Rectal smooth muscle tissue (tissue), 1 donor: ENCODE measurements at regions not wholly inside any gene's neighbourhood (a gene's known extent, or its start where the extent isn't known, plus 50 kb on each side); places are given as distances from the start of the nearest gene placed in this dataset.
"Not testable (repeated sequence)": the region's sequence is repeated elsewhere in the genome, so short reads cannot be mapped to it uniquely, and the experiment has no call there.

Source experiments
- H3K27ac ChIP-seq: one replicate; pipeline ENCODE4 v1.7.0; 2013; ENCODE audit warnings: low read depth, low read length, inconsistent platforms
- H3K27me3 ChIP-seq: one replicate; pipeline ENCODE4 v1.7.0; 2013; ENCODE audit warnings: low read length; ENCODE audit not compliant: control insufficient read depth, insufficient read depth
- H3K36me3 ChIP-seq: one replicate; pipeline ENCODE4 v1.7.0; 2013; ENCODE audit warnings: low read length; ENCODE audit not compliant: control insufficient read depth, insufficient read depth
- H3K4me1 ChIP-seq: one replicate; pipeline ENCODE4 v1.7.0; 2013; ENCODE audit warnings: low read length; ENCODE audit not compliant: control insufficient read depth, insufficient read depth
- H3K4me3 ChIP-seq: one replicate; pipeline ENCODE4 v1.7.0; 2013; ENCODE audit warnings: low read length
- H3K9ac ChIP-seq: one replicate; pipeline ENCODE4 v1.7.0; 2013; ENCODE audit warnings: low read length

- no peaks in the 10 kb centered on the region for H3K27me3 ChIP-seq
- H3K4me3 ChIP-seq = no peak overlapping the region
- H3K27ac ChIP-seq = no peak overlapping the region
- H3K36me3 ChIP-seq = no peaks in the 10 kb centered on the region
- no peaks in the 10 kb centered on the region for H3K4me1 ChIP-seq
- no peak overlapping the region for H3K9ac ChIP-seq
Observed at GRCh38 chr21:28299946-28300345, 692.7 kb downstream of the LTN1 start.

- Histone ChIP-seq H3K27me3 (no peaks in the 10 kb centered on the region), H3K27ac (no peak overlapping the region), H3K4me3 (no peak overlapping the region), H3K36me3 (no peaks in the 10 kb centered on the region), H3K4me1 (no peaks in the 10 kb centered on the region), H3K9ac (no peak overlapping the region)
Observed at GRCh38 chr21:28298251-28298672, 694.4 kb downstream of the LTN1 start.

GRCh38 chr21:28294051-28294450 is 698.6 kb downstream of the LTN1 start:
- Histone ChIP-seq H3K4me3 (no peak overlapping the region), H3K4me1 (no peaks in the 10 kb centered on the region), H3K9ac (no peak overlapping the region), H3K36me3 (no peaks in the 10 kb centered on the region), H3K27ac (no peak overlapping the region), H3K27me3 (no peaks in the 10 kb centered on the region)

GRCh38 chr21:28283641-28284490 is 708.8 kb downstream of the LTN1 start:
- H3K4me1 ChIP-seq = no peaks in the 10 kb centered on the region
- H3K27me3 ChIP-seq = no peaks in the 10 kb centered on the region
- H3K4me3 ChIP-seq = no peak overlapping the region
- H3K27ac ChIP-seq = no peak overlapping the region
- H3K36me3 ChIP-seq = no peaks in the 10 kb centered on the region
- H3K9ac ChIP-seq = no peak overlapping the region

GRCh38 chr21:28282833-28283232 is 709.8 kb downstream of the LTN1 start:
- Histone ChIP-seq H3K36me3 (no peaks in the 10 kb centered on the region), H3K4me1 (no peaks in the 10 kb centered on the region), H3K9ac (no peak overlapping the region), H3K27me3 (no peaks in the 10 kb centered on the region), H3K4me3 (no peak overlapping the region), H3K27ac (no peak overlapping the region)

GRCh38 chr21:28281357-28281756 is 711.3 kb downstream of the LTN1 start:
- H3K9ac ChIP-seq, H3K27ac ChIP-seq, H3K4me3 ChIP-seq, H3K4me1 ChIP-seq, H3K27me3 ChIP-seq, H3K36me3 ChIP-seq: not testable (repeated sequence)

- no peaks in the 10 kb centered on the region for H3K4me1 ChIP-seq
- no peaks in the 10 kb centered on the region for H3K36me3 ChIP-seq
- H3K4me3 ChIP-seq = no peak overlapping the region
- no peak overlapping the region for H3K27ac ChIP-seq
- H3K9ac ChIP-seq = no peak overlapping the region
- H3K27me3 ChIP-seq = no peaks in the 10 kb centered on the region
Observed at GRCh38 chr21:28280611-28281010, 712.1 kb downstream of the LTN1 start.

GRCh38 chr21:28277324-28277723 is 715.4 kb downstream of the LTN1 start:
- Histone ChIP-seq H3K9ac (no peak overlapping the region), H3K27ac (no peak overlapping the region), H3K36me3 (no peaks in the 10 kb centered on the region), H3K4me1 (no peaks in the 10 kb centered on the region), H3K4me3 (no peak overlapping the region), H3K27me3 (no peaks in the 10 kb centered on the region)

GRCh38 chr21:28272272-28272992 is 720.2 kb downstream of the LTN1 start:
- H3K4me3 ChIP-seq = no peak overlapping the region
- no peak overlapping the region for H3K27ac ChIP-seq
- no peaks in the 10 kb centered on the region for H3K4me1 ChIP-seq
- no peak overlapping the region for H3K9ac ChIP-seq
- H3K27me3 ChIP-seq = no peaks in the 10 kb centered on the region
- no peaks in the 10 kb centered on the region for H3K36me3 ChIP-seq

- no peaks in the 10 kb centered on the region for H3K4me1 ChIP-seq
- H3K36me3 ChIP-seq = no peaks in the 10 kb centered on the region
- H3K27ac ChIP-seq = no peak overlapping the region
- H3K27me3 ChIP-seq = no peaks in the 10 kb centered on the region
- no peak overlapping the region for H3K9ac ChIP-seq
- H3K4me3 ChIP-seq = no peak overlapping the region
Observed at GRCh38 chr21:28269173-28269572, 723.5 kb downstream of the LTN1 start.

GRCh38 chr21:28268685-28269084 is 724.0 kb downstream of the LTN1 start:
- no peak overlapping the region for H3K27ac ChIP-seq
- H3K36me3 ChIP-seq = no peaks in the 10 kb centered on the region
- no peaks in the 10 kb centered on the region for H3K27me3 ChIP-seq

GRCh38 chr21:28267449-28267848 is 725.2 kb downstream of the LTN1 start:
- H3K4me3 ChIP-seq = no peak overlapping the region
- H3K4me1 ChIP-seq = no peaks in the 10 kb centered on the region
- no peak overlapping the region for H3K9ac ChIP-seq
- no peaks in the 10 kb centered on the region for H3K36me3 ChIP-seq
- H3K27me3 ChIP-seq = no peaks in the 10 kb centered on the region
- H3K27ac ChIP-seq = no peak overlapping the region

More at GRCh38 chr21:28268685-28269084, 724.0 kb downstream of the LTN1 start:
- H3K4me3 ChIP-seq = no peak overlapping the region
- H3K4me1 ChIP-seq = no peaks in the 10 kb centered on the region
- no peak overlapping the region for H3K9ac ChIP-seq
